ENCODE measurements at regions not wholly inside any gene's neighbourhood (a gene's known extent, or its start where the extent isn't known, plus 50 kb on each side); places are given as distances from the start of the nearest gene placed in this dataset.

GRCh38 chr5:165903835-165904234 is 2387.6 kb upstream of the WWC1 start:
- no peak overlapping the region for H3K9ac ChIP-seq (ENCODE audit: control insufficient read depth, extremely low read depth, insufficient read depth, low read length)
- no peaks in the 10 kb centered on the region for H3K9me1 ChIP-seq (ENCODE audit: control insufficient read depth, extremely low read depth, insufficient read depth, low read length)
- no peaks in the 10 kb centered on the region for H3K79me2 ChIP-seq (ENCODE audit: control insufficient read depth, insufficient read depth, low read length)
- H4K20me1 ChIP-seq (ENCODE audit: control insufficient read depth, extremely low read depth, insufficient read depth, low read length): no peaks in the 10 kb centered on the region
- H3K27me3 ChIP-seq (ENCODE audit: control insufficient read depth, extremely low read depth, insufficient read depth, low read length): no peaks in the 10 kb centered on the region
- no peak for FAIRE-seq
- no peak overlapping the region for H2AFZ ChIP-seq (ENCODE audit: control insufficient read depth, low read length)
- no peak for DNase-seq (ENCODE audit: low read depth, low spot score)
- H3K4me2 ChIP-seq (ENCODE audit: control insufficient read depth, extremely low read depth, insufficient read depth, low read depth, low read length): no peak overlapping the region
- no peak overlapping the region for H3K27ac ChIP-seq (ENCODE audit: control insufficient read depth, insufficient read depth, low read length)
- dilution Hi-C loops (cut with MboI; ENCODE audit: extremely low pct_ligation_motif_present, low sequenced_read_pairs): no loop called here
- H3K9me3 ChIP-seq (ENCODE audit: control insufficient read depth, low read depth, low read length): no peaks in the 10 kb centered on the region
- no peak overlapping the region for H3K4me3 ChIP-seq (ENCODE audit: control insufficient read depth in 2 of 3, extremely low read depth in 1 of 3, insufficient read depth in 2 of 3, low read depth in 1 of 3, low read length in 3 of 3)
- H3K4me1 ChIP-seq (ENCODE audit: control insufficient read depth, extremely low read depth, insufficient read depth, low read length): no peaks in the 10 kb centered on the region
- TF ChIP-seq CTCF (optimal IDR thresholded peaks at IDR 0.05 in 1 of 3, IDR thresholded peaks at IDR 0.05 in 1 of 3, conservative IDR thresholded peaks at IDR 0.05 in 1 of 3; ENCODE audit: extremely low read depth in 1 of 3, insufficient read depth in 2 of 3, low read length in 3 of 3) (no peak), EZH2 (IDR thresholded peaks at IDR 0.05; ENCODE audit: low read length) (no peak)
- H3K36me3 ChIP-seq (ENCODE audit: control insufficient read depth in 2 of 2, extremely low read depth in 1 of 2, insufficient read depth in 2 of 2, low read length in 2 of 2): no peaks in the 10 kb centered on the region

- no peaks in the 10 kb centered on the region for H3K36me3 ChIP-seq (ENCODE audit: control insufficient read depth in 2 of 2, extremely low read depth in 1 of 2, insufficient read depth in 2 of 2, low read length in 2 of 2)
- H2AFZ ChIP-seq (ENCODE audit: control insufficient read depth, low read length): no peak overlapping the region
- no peaks in the 10 kb centered on the region for H3K27me3 ChIP-seq (ENCODE audit: control insufficient read depth, extremely low read depth, insufficient read depth, low read length)
- H3K79me2 ChIP-seq (ENCODE audit: control insufficient read depth, insufficient read depth, low read length): no peaks in the 10 kb centered on the region
- no peaks in the 10 kb centered on the region for H4K20me1 ChIP-seq (ENCODE audit: control insufficient read depth, extremely low read depth, insufficient read depth, low read length)
- TF ChIP-seq EZH2 (IDR thresholded peaks at IDR 0.05; ENCODE audit: low read length): no peak
- no peak for TF ChIP-seq CTCF (optimal IDR thresholded peaks at IDR 0.05 in 1 of 3, IDR thresholded peaks at IDR 0.05 in 1 of 3, conservative IDR thresholded peaks at IDR 0.05 in 1 of 3; ENCODE audit: extremely low read depth in 1 of 3, insufficient read depth in 2 of 3, low read length in 3 of 3)
- H3K9me3 ChIP-seq (ENCODE audit: control insufficient read depth, low read depth, low read length): no peaks in the 10 kb centered on the region
- no peaks in the 10 kb centered on the region for H3K9me1 ChIP-seq (ENCODE audit: control insufficient read depth, extremely low read depth, insufficient read depth, low read length)
- H3K9ac ChIP-seq (ENCODE audit: control insufficient read depth, extremely low read depth, insufficient read depth, low read length): no peak overlapping the region
- H3K4me2 ChIP-seq (ENCODE audit: control insufficient read depth, extremely low read depth, insufficient read depth, low read depth, low read length): no peak overlapping the region
- dilution Hi-C loops (cut with MboI; ENCODE audit: extremely low pct_ligation_motif_present, low sequenced_read_pairs): no loop called here
- no peak overlapping the region for H3K4me3 ChIP-seq (ENCODE audit: control insufficient read depth in 2 of 3, extremely low read depth in 1 of 3, insufficient read depth in 2 of 3, low read depth in 1 of 3, low read length in 3 of 3)
- H3K27ac ChIP-seq (ENCODE audit: control insufficient read depth, insufficient read depth, low read length): no peak overlapping the region
- no peaks in the 10 kb centered on the region for H3K4me1 ChIP-seq (ENCODE audit: control insufficient read depth, extremely low read depth, insufficient read depth, low read length)
- no peak for DNase-seq (ENCODE audit: low read depth, low spot score)
- FAIRE-seq: no peak
Observed at GRCh38 chr5:165906871-165907270, 2384.6 kb upstream of the WWC1 start.

Measured in keratinocyte (primary cell).